K562 (cell line): ENCODE measurements at regions not wholly inside any gene's neighbourhood (a gene's known extent, or its start where the extent isn't known, plus 50 kb on each side); places are given as distances from the start of the nearest gene placed in this dataset.

ENCODE experiments used
- ATAC-seq: fragments of 200-7000 bp; cut with Tn5 transposase; 3 replicates; pipeline ENCODE4 v1.9.1; 2020; ENCODE audit warnings: moderate library complexity
- BruUV-seq: library from RNA; stranded (reverse); fragments of 400-500 nt; replicated peaks from 2 replicates; lab custom pipeline; 2021; lab: Mats Ljungman, UMichigan
- CTCF ChIA-PET: fragments of 300-600 bp; formaldehyde crosslinking; extraction: SDS; loops from one replicate; lab custom pipeline; 2021; ENCODE audit warnings: low intra/inter-chr PET ratio; lab: Yijun Ruan, JAX
- POLR2A ChIA-PET: fragments of 300-600, 350-650 bp; sonication (Branson Sonifier 250); formaldehyde crosslinking; extraction: SDS; loops from one replicate; lab custom pipeline; 2021; ENCODE audit warnings: antibody characterized with exemption, inconsistent platforms; lab: Yijun Ruan, JAX
- DNase-seq, 4 experiments: peaks; one replicate each; pipeline versions ENCODE4 v3.0.0 to v3.0.0-alpha.2; 2011 to 2018; ENCODE audit warnings: low spot score in 3 of 4, mixed read lengths in 3 of 4; ENCODE audit errors: extremely low read depth in 1 of 4
- FAIRE-seq: peaks from 2 replicates; lab custom pipeline; 2011; peaks lifted over from hg19 to GRCh38; lab: Jason Lieb, UNC
- H2AFZ ChIP-seq: 2 replicates; pipeline ENCODE4 v1.6.0; 2011; ENCODE audit warnings: low read depth, low read length, control low read depth, inconsistent platforms
- H3K27ac ChIP-seq: fragments of 200-600 bp; 3 replicates; pipeline ENCODE4 v1.8.0; 2011; ENCODE audit warnings: low read depth, mild to moderate bottlenecking, control low read depth, inconsistent platforms, low read length, moderate library complexity, mixed read lengths; ENCODE audit errors: extremely low read depth
- H3K27me3 ChIP-seq, 2 experiments: fragments of 300-600 bp in 1 of 2; 2 replicates in 1 of 2; 3 replicates in 1 of 2; pipeline versions ENCODE4 v1.6.0 to v1.8.0; 2011; ENCODE audit warnings: inconsistent platforms in 2 of 2, low read length in 2 of 2, mild to moderate bottlenecking in 1 of 2, mixed read lengths in 1 of 2, moderate library complexity in 1 of 2; ENCODE audit not compliant: control insufficient read depth in 2 of 2, insufficient read depth in 2 of 2
- H3K36me3 ChIP-seq: fragments of 300-600 bp; 3 replicates; pipeline ENCODE4 v1.8.0; 2011; ENCODE audit warnings: mild to moderate bottlenecking, low read length, inconsistent platforms; ENCODE audit not compliant: control insufficient read depth, insufficient read depth
- H3K4me1 ChIP-seq, 2 experiments: fragments of 200-600 bp in 1 of 2; replicated peaks in 1 of 2; 2 replicates in 1 of 2; 3 replicates in 1 of 2; pipeline versions ENCODE4 v1.5.1 to v1.8.0; 2011; ENCODE audit warnings: inconsistent platforms in 2 of 2, low read length in 2 of 2, mild to moderate bottlenecking in 1 of 2, mixed read lengths in 1 of 2, moderate library complexity in 1 of 2; ENCODE audit not compliant: control insufficient read depth in 2 of 2, insufficient read depth in 2 of 2
- H3K4me2 ChIP-seq: 2 replicates; pipeline ENCODE4 v1.6.1; 2011; ENCODE audit warnings: low read length, control low read depth, inconsistent platforms, mixed read lengths; ENCODE audit not compliant: insufficient read depth
- H3K4me3 ChIP-seq: fragments of 200-600 bp; sonication (generic), shearing (Covaris generic); 2 replicates; pipeline ENCODE4 v1.5.1; 2016; ENCODE audit warnings: control low read depth, inconsistent platforms
- H3K79me2 ChIP-seq: fragments of 200-600 bp; 3 replicates; pipeline ENCODE4 v1.8.0; 2011; ENCODE audit warnings: low read length, inconsistent platforms; ENCODE audit not compliant: control insufficient read depth, insufficient read depth
- H3K9ac ChIP-seq, 2 experiments: 2 replicates each; pipeline versions ENCODE4 v1.6.0 to v1.6.1; 2011; ENCODE audit warnings: low read depth in 2 of 2, low read length in 2 of 2, control low read depth in 1 of 2, inconsistent platforms in 1 of 2, mild to moderate bottlenecking in 1 of 2, mixed read lengths in 1 of 2; ENCODE audit not compliant: insufficient read depth in 1 of 2
- H3K9me1 ChIP-seq: one replicate; pipeline ENCODE4 v1.6.0; 2011; ENCODE audit warnings: inconsistent platforms, mild to moderate bottlenecking, low read length, moderate library complexity; ENCODE audit not compliant: control insufficient read depth, insufficient read depth
- H3K9me3 ChIP-seq: replicated peaks from 2 replicates; pipeline ENCODE4 v1.5.1; 2011; ENCODE audit warnings: low read depth, low read length, inconsistent platforms; ENCODE audit not compliant: control insufficient read depth, insufficient read depth
- H4K20me1 ChIP-seq: replicated peaks from 2 replicates; pipeline ENCODE4 v1.6.1; 2011; ENCODE audit warnings: low read length, inconsistent platforms, mixed read lengths; ENCODE audit not compliant: control insufficient read depth, insufficient read depth
- CBFA2T3 ChIP-seq: fragments of 450-650 bp; IDR thresholded peaks from 2 replicates; pipeline ENCODE4 v1.6.1; 2017
- CHD2 ChIP-seq: IDR thresholded peaks from 2 replicates; pipeline ENCODE4 v1.6.1; 2011; ENCODE audit warnings: low read depth, low read length
- CREM ChIP-seq: IDR thresholded peaks from 2 replicates; pipeline ENCODE4 v1.6.1; 2014; ENCODE audit warnings: antibody characterized with exemption, low read depth
- CTCFL ChIP-seq: IDR thresholded peaks from 2 replicates; pipeline ENCODE4 v1.6.1; 2011; ENCODE audit warnings: borderline replicate concordance, low read depth, mild to moderate bottlenecking, moderate library complexity, low read length; ENCODE audit not compliant: insufficient read depth, poor library complexity, severe bottlenecking
- L3MBTL2 ChIP-seq: fragments of 450-650 bp; IDR thresholded peaks from 2 replicates; pipeline ENCODE4 v1.6.1; 2016; ENCODE audit warnings: mild to moderate bottlenecking, moderate library complexity
- PHTF2 ChIP-seq: fragments of 250-450 bp; sonication (Bioruptor Pico); IDR thresholded peaks from 2 replicates; pipeline ENCODE4 v1.5.0; 2021; ENCODE audit warnings: mild to moderate bottlenecking
- POLR2B ChIP-seq: fragments of 450-650 bp; IDR thresholded peaks from 2 replicates; pipeline ENCODE4 v1.6.1; 2018; ENCODE audit warnings: low read depth; ENCODE audit not compliant: partially characterized antibody
- RCOR1 ChIP-seq, 2 experiments: IDR thresholded peaks; 2 replicates each; pipeline ENCODE4 v1.6.1; 2012; ENCODE audit warnings: low read depth in 2 of 2, low read length in 2 of 2, borderline replicate concordance in 1 of 2, improper control_type of control experiment in 1 of 2
- ZC3H11A ChIP-seq: IDR thresholded peaks from 2 replicates; pipeline ENCODE4 v1.6.1; 2012; ENCODE audit warnings: low read depth, low read length, improper control_type of control experiment
- ZNF274 ChIP-seq: IDR thresholded peaks from 2 replicates; pipeline ENCODE4 v1.6.1; 2011; ENCODE audit warnings: low read depth, mild to moderate bottlenecking, low read length, moderate library complexity, borderline replicate concordance
- ZNF384 ChIP-seq: IDR thresholded peaks from 2 replicates; pipeline ENCODE4 v1.6.1; 2012; ENCODE audit warnings: low read depth, low read length, improper control_type of control experiment
- ZNF740 ChIP-seq, 3 experiments: fragments of 200-800 bp in 1 of 3; sonication (Bioruptor generic) in 1 of 3; sonication (generic) in 1 of 3; formaldehyde crosslinking in 1 of 3; IDR thresholded peaks; 2 replicates each; pipeline versions ENCODE4 v1.6.1 to v1.8.0; 2016 to 2022; ENCODE audit warnings: mild to moderate bottlenecking in 2 of 3, missing compliant biosample characterization in 2 of 3, missing genetic modification characterization in 2 of 3, missing genetic modification reagents in 1 of 3
- ZNF785 ChIP-seq: fragments of 250-450 bp; sonication (Bioruptor Pico); IDR thresholded peaks from 2 replicates; pipeline ENCODE4 v1.4.0; 2020; ENCODE audit warnings: mild to moderate bottlenecking
- WGBS: fragments of 100-300 bp; shearing (Covaris generic); methylation state at CpG from one replicate; pipeline ENCODE4 v1.1.6; 2016; ENCODE audit warnings: low coverage, mixed read lengths; ENCODE audit not compliant: insufficient coverage; ENCODE audit errors: missing lambda C conversion rate; 5-methylcytosine and 5-hydroxymethylcytosine counted together
- in situ Hi-C: fragments of 300-500 bp; cut with MboI; formaldehyde crosslinking; loops from 4 replicates; pipeline ENCODE4 v1.15.0; 2018; ENCODE audit warnings: inconsistent platforms, mixed read lengths
- intact Hi-C: fragments of 100-400 bp; cut with micrococcal nuclease; formaldehyde crosslinking; loops from 2 replicates; pipeline ENCODE4 v1.14.2; 2022
- TF ChIP-seq, protein P1 (sequence below), 2 experiments: fragments of 450-650 bp in 1 of 2; sonication (generic) in 1 of 2; formaldehyde crosslinking; conservative IDR thresholded peaks; 2 replicates each; pipeline versions ENCODE4 v1.4.0 to v1.8.1; 2020 to 2022; ENCODE audit warnings: mild to moderate bottlenecking in 1 of 2, missing genetic modification reagents in 1 of 2
- TF ChIP-seq, protein P2 (sequence below): sonication (generic); formaldehyde crosslinking; IDR thresholded peaks from 2 replicates; pipeline ENCODE4 v1.8.0; 2022; ENCODE audit warnings: missing genetic modification reagents, mild to moderate bottlenecking, borderline replicate concordance

- no peak for TF ChIP-seq CTCFL
Measured at GRCh38 chr13:111037927-111038326, 77.2 kb upstream of the ARHGEF7 start (continued).

DNA sequence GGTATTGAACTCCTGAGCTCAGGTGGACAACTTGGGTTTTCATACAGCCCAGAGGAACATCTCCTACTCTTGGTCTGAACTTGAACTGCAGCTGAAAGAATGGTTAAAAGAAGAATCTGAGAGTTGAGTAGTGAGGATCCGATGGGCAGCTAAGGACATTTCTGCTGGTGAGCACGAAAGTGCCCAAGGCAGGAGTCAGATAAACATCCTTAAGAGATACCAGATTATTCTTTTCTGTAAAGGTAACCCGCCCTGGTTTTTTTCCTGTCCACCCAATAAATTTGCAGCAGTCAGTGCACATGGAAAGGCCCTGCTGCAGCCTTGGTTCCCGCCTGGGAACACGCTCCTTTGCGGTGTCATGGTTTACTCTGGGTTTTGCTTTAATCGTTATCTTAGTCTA is 78.4 kb upstream of the ARHGEF7 start:
- Histone ChIP-seq H3K36me3 (no peaks in the 10 kb centered on the region), H3K9me3 (no peaks in the 10 kb centered on the region), H3K27me3 (no peaks in the 10 kb centered on the region), H3K4me2 (no peak overlapping the region; the same call in 1 of the 2 replicates), H4K20me1 (no peaks in the 10 kb centered on the region), H3K4me3 (no peak overlapping the region), H3K27ac (no peak overlapping the region), H3K4me1 (peaks cover 7 to 20% of the 10 kb centered on the region in 2 experiments; a peak in 3 of 5 replicates), H3K79me2 (no peaks in the 10 kb centered on the region), H2AFZ (no peak overlapping the region), H3K9me1 (no peaks in the 10 kb centered on the region), H3K9ac (peak overlapping the region in 1 of 2 experiments; percentile 15; a peak in 1 of 4 replicates)
- CTCF ChIA-PET = no interaction called here
- WGBS = 29% methylated on average over 7 of the region's 7 CpGs
- POLR2A ChIA-PET = interaction anchor here (0.7 kb wide), 1 partner anchor 211 kb away, joined by 3 read pairs; no protein-coding TSS in a partner anchor
- FAIRE-seq (peak; percentile 68), DNase-seq (peak in 1 of 4 experiments; percentile 29), ATAC-seq (no peak)
- intact Hi-C loops = loop anchor here (5.0 kb wide), 1 partner anchor 69 kb away; no protein-coding TSS in a partner anchor
- no TSS peak for BruUV-seq
- in situ Hi-C loops = no loop called here
- TF ChIP-seq L3MBTL2 = 0 out of 2 replicates have a peak, but pooled peaks have one; percentile 30
- TF ChIP-seq POLR2B = no peak
- no peak for TF ChIP-seq CHD2
- TF ChIP-seq ZNF740 (CRISPR knock-in tag; IDR thresholded peaks at IDR 0.05) = no peak
- no peak for TF ChIP-seq ZNF740 (tag; IDR thresholded peaks at IDR 0.05)
- TF ChIP-seq CBFA2T3 = no peak
- no peak for TF ChIP-seq ZNF384
- no peak for TF ChIP-seq PHTF2 (CRISPR knock-in tag)
- TF ChIP-seq ZC3H11A = no peak
- no peak for TF ChIP-seq ZNF785 (CRISPR knock-in tag)
- TF ChIP-seq, protein P1, sequence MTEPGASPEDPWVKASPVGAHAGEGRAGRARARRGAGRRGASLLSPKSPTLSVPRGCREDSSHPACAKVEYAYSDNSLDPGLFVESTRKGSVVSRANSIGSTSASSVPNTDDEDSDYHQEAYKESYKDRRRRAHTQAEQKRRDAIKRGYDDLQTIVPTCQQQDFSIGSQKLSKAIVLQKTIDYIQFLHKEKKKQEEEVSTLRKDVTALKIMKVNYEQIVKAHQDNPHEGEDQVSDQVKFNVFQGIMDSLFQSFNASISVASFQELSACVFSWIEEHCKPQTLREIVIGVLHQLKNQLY (CRISPR knock-in tag; conservative IDR thresholded peaks at IDR 0.05) = no peak
- no peak for TF ChIP-seq RCOR1 (IDR thresholded peaks at IDR 0.05; ENCODE audit: borderline replicate concordance in 1 of 2, low read depth in 2 of 2, low read length in 2 of 2)
- TF ChIP-seq, protein P2, sequence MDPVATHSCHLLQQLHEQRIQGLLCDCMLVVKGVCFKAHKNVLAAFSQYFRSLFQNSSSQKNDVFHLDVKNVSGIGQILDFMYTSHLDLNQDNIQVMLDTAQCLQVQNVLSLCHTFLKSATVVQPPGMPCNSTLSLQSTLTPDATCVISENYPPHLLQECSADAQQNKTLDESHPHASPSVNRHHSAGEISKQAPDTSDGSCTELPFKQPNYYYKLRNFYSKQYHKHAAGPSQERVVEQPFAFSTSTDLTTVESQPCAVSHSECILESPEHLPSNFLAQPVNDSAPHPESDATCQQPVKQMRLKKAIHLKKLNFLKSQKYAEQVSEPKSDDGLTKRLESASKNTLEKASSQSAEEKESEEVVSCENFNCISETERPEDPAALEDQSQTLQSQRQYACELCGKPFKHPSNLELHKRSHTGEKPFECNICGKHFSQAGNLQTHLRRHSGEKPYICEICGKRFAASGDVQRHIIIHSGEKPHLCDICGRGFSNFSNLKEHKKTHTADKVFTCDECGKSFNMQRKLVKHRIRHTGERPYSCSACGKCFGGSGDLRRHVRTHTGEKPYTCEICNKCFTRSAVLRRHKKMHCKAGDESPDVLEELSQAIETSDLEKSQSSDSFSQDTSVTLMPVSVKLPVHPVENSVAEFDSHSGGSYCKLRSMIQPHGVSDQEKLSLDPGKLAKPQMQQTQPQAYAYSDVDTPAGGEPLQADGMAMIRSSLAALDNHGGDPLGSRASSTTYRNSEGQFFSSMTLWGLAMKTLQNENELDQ (CRISPR knock-in tag) = no peak
- no peak for TF ChIP-seq CREM
- TF ChIP-seq ZNF274 = no peak
